Transverse colon (tissue), 4 donors: ENCODE measurements at regions not wholly inside any gene's neighbourhood (a gene's known extent, or its start where the extent isn't known, plus 50 kb on each side); places are given as distances from the start of the nearest gene placed in this dataset.
"Not testable (repeated sequence)": the region's sequence is repeated elsewhere in the genome, so short reads cannot be mapped to it uniquely, and the experiment has no call there.

Source experiments
- DNase-seq: peaks from one replicate; pipeline ENCODE4 v3.0.0-alpha.2; 2019
- H3K27ac ChIP-seq, 4 donors: fragments of 200-600 bp; sonication (generic); 2 replicates each; pipeline ENCODE4 v1.5.1; 2016 to 2018; ENCODE audit warnings: inconsistent platforms in 4 of 4
- H3K27me3 ChIP-seq: fragments of 200-600 bp; sonication (generic); 2 replicates; pipeline ENCODE4 v1.5.1; 2017; ENCODE audit warnings: inconsistent platforms
- H3K36me3 ChIP-seq, 4 donors: fragments of 200-600 bp; sonication (generic); 2 replicates each; pipeline ENCODE4 v1.5.1; 2017 to 2019; ENCODE audit warnings: inconsistent platforms in 4 of 4
- H3K4me1 ChIP-seq, 4 donors: fragments of 200-600 bp; sonication (generic); 2 replicates each; pipeline ENCODE4 v1.5.1; 2017 to 2020; ENCODE audit warnings: inconsistent platforms in 4 of 4
- H3K4me3 ChIP-seq, 4 donors: fragments of 200-600 bp; sonication (generic); 1 replicate in 1 of 4; 2 replicates in 3 of 4; pipeline versions ENCODE4 v1.5.1 to v1.6.1; 2017 to 2019; ENCODE audit warnings: inconsistent platforms in 4 of 4
- H3K9me3 ChIP-seq, 2 donors: fragments of 200-600 bp; sonication (generic); 2 replicates each; pipeline ENCODE4 v1.5.1; 2017 to 2019; ENCODE audit warnings: inconsistent platforms in 2 of 2
- CTCF ChIP-seq, 5 experiments: fragments of 200-600 bp in 3 of 5; fragments of 450-650 bp in 2 of 5; sonication (generic) in 3 of 5; IDR thresholded peaks; 1 replicate in 2 of 5; 2 replicates in 3 of 5; pipeline ENCODE4 v1.5.1; 2016 to 2017; ENCODE audit warnings: antibody characterized with exemption in 5 of 5, inconsistent platforms in 3 of 5, mild to moderate bottlenecking in 2 of 5, moderate library complexity in 1 of 5
- EP300 ChIP-seq: sonication (generic); formaldehyde crosslinking; IDR thresholded peaks from one replicate; pipeline ENCODE4 v1.6.1; 2017; ENCODE audit warnings: antibody characterized with exemption, low read depth
- POLR2A ChIP-seq: fragments of 450-650 bp; IDR thresholded peaks from one replicate; pipeline ENCODE4 v1.6.1; 2016; ENCODE audit warnings: antibody characterized with exemption, mild to moderate bottlenecking, moderate library complexity
- POLR2AphosphoS5 ChIP-seq, 3 donors: sonication (generic); formaldehyde crosslinking; IDR thresholded peaks; one replicate each; pipeline ENCODE4 v1.6.1; 2016; ENCODE audit warnings: antibody characterized with exemption in 3 of 3
- WGBS, 2 donors: methylation state at CpG; one replicate each; pipeline ENCODE4 v1.1.5; 2018; ENCODE audit warnings: low coverage in 1 of 2; 5-methylcytosine and 5-hydroxymethylcytosine counted together
- in situ Hi-C, 4 donors: fragments of 200-750 bp; cut with MboI; loops; one replicate each; pipeline versions ENCODE4 v1.15.0 to v1.15.1; 2017; ENCODE audit warnings: low sequenced_read_pairs in 3 of 4, low pct_ligation_motif_present in 1 of 4, low pct_unique_long_range_greater_than_20kb in 1 of 4
- intact Hi-C: fragments of 100-400 bp; cut with DNase I; formaldehyde crosslinking; loops from one replicate; pipeline ENCODE4 v1.15.1; 2023; ENCODE audit warnings: low total_unique reads

- H3K4me1 ChIP-seq = no peaks in the 10 kb centered on the region
- no peaks in the 10 kb centered on the region for H3K36me3 ChIP-seq
- H3K27ac ChIP-seq = no peak overlapping the region
- TF ChIP-seq CTCF (IDR thresholded peaks at IDR 0.05) = no peak
- TF ChIP-seq POLR2AphosphoS5 (IDR thresholded peaks at IDR 0.05) = no peak
- TF ChIP-seq POLR2A = no peak
- TF ChIP-seq EP300 = no peak
- H3K27me3 ChIP-seq = no peaks in the 10 kb centered on the region
- no peak for DNase-seq
- in situ Hi-C loops = no loop called here
- intact Hi-C loops = no loop called here
- H3K9me3 ChIP-seq = no peaks in the 10 kb centered on the region
- H3K4me3 ChIP-seq = no peak overlapping the region
Observed at GRCh38 chr6:77089776-77090175, 373.5 kb downstream of the HTR1B start.

GRCh38 chr6:77087794-77088318 lies 375.4 kb downstream of the HTR1B start:
- H3K36me3 ChIP-seq, DNase-seq, H3K4me1 ChIP-seq, in situ Hi-C loops, H3K9me3 ChIP-seq, H3K4me3 ChIP-seq, H3K27ac ChIP-seq, intact Hi-C loops, H3K27me3 ChIP-seq: not testable (repeated sequence)
- 88% methylated on average over 16 of the region's 19 CpGs; no CpG with 5 or more reads in 1 of the 2 donors for WGBS, 2 donors

- 74 to 81% methylated on average over 7 of the region's 7 CpGs for WGBS, 2 donors
- H3K27ac ChIP-seq = no peak overlapping the region
- no peaks in the 10 kb centered on the region for H3K4me1 ChIP-seq
- no peaks in the 10 kb centered on the region for H3K36me3 ChIP-seq
- H3K4me3 ChIP-seq = no peak overlapping the region
- no peaks in the 10 kb centered on the region for H3K9me3 ChIP-seq
- DNase-seq = no peak
- no peaks in the 10 kb centered on the region for H3K27me3 ChIP-seq
- no peak for TF ChIP-seq POLR2AphosphoS5 (IDR thresholded peaks at IDR 0.05)
- TF ChIP-seq CTCF (IDR thresholded peaks at IDR 0.05) = no peak
- no peak for TF ChIP-seq EP300
- no peak for TF ChIP-seq POLR2A
- in situ Hi-C loops = no loop called here
- intact Hi-C loops = no loop called here
Observed at GRCh38 chr6:77074037-77074713, 389.1 kb downstream of the HTR1B start.

- Histone ChIP-seq H3K9me3 (no peaks in the 10 kb centered on the region), H3K36me3 (no peaks in the 10 kb centered on the region), H3K27me3 (no peaks in the 10 kb centered on the region), H3K27ac (no peak overlapping the region), H3K4me1 (no peaks in the 10 kb centered on the region), H3K4me3 (no peak overlapping the region)
- TF ChIP-seq POLR2AphosphoS5 (IDR thresholded peaks at IDR 0.05) = no peak
- no peak for TF ChIP-seq POLR2A
- TF ChIP-seq CTCF (IDR thresholded peaks at IDR 0.05) = no peak
- no peak for TF ChIP-seq EP300
- in situ Hi-C loops = no loop called here
- WGBS, 2 donors = 34 to 43% methylated on average over 1 of the region's 1 CpG
- intact Hi-C loops = no loop called here
- no peak for DNase-seq
Observed at GRCh38 chr6:77073410-77073760, 389.9 kb downstream of the HTR1B start.
